GM18519 (cell line): ENCODE measurements at regions not wholly inside any gene's neighbourhood (a gene's known extent, or its start where the extent isn't known, plus 50 kb on each side); places are given as distances from the start of the nearest gene placed in this dataset.

Source experiments
- ATAC-seq: cut with Tn5 transposase; IDR thresholded peaks from one replicate; pipeline ENCODE4 v1.9.1; 2021; ENCODE audit warnings: mild to moderate bottlenecking, moderate library complexity; ENCODE audit not compliant: unreplicated experiment, low FRiP score

- ATAC-seq: no peak
These were observed 49.9 kb upstream of the ATP2B2 start for GRCh38 chr3:10555263-10555662.

GRCh38 chr3:10556312-10556711 is 50.9 kb upstream of the ATP2B2 start:
- ATAC-seq: no peak

- no peak for ATAC-seq
These were observed 51.9 kb upstream of the ATP2B2 start for GRCh38 chr3:10557250-10557649.

- no peak for ATAC-seq
These were observed 52.5 kb upstream of the ATP2B2 start for GRCh38 chr3:10557781-10558373.

- no peak for ATAC-seq
These were observed 53.4 kb upstream of the ATP2B2 start for GRCh38 chr3:10558736-10559135.

GRCh38 chr3:10560060-10560861 is 54.9 kb upstream of the ATP2B2 start:
- no peak for ATAC-seq

GRCh38 chr3:10561162-10561945 is 56.0 kb upstream of the ATP2B2 start:
- ATAC-seq: no peak

GRCh38 chr3:10561946-10562560 is 56.7 kb upstream of the ATP2B2 start:
- ATAC-seq: no peak

GRCh38 chr3:10563396-10563795 is 58.0 kb upstream of the ATP2B2 start:
- no peak for ATAC-seq

GRCh38 chr3:10565814-10566213 is 60.4 kb upstream of the ATP2B2 start:
- no peak for ATAC-seq

- ATAC-seq: no peak
These were observed 61.1 kb upstream of the ATP2B2 start for GRCh38 chr3:10566451-10566850.

- ATAC-seq: no peak
These were observed 63.2 kb upstream of the ATP2B2 start for GRCh38 chr3:10568549-10568948.

- ATAC-seq: no peak
These were observed 65.0 kb upstream of the ATP2B2 start for GRCh38 chr3:10570196-10570946.

GRCh38 chr3:10574101-10574620 is 68.8 kb upstream of the ATP2B2 start:
- ATAC-seq: no peak

- no peak for ATAC-seq
These were observed 70.3 kb upstream of the ATP2B2 start for GRCh38 chr3:10575601-10576160.

- no peak for ATAC-seq
These were observed 72.1 kb upstream of the ATP2B2 start for GRCh38 chr3:10577486-10577885.

GRCh38 chr3:10580426-10580825 is 75.0 kb upstream of the ATP2B2 start:
- no peak for ATAC-seq

GRCh38 chr3:10581251-10581650 is 75.9 kb upstream of the ATP2B2 start:
- ATAC-seq: no peak

GRCh38 chr3:10581716-10582115 is 76.3 kb upstream of the ATP2B2 start:
- ATAC-seq: no peak

GRCh38 chr3:10582733-10583132 is 77.3 kb upstream of the ATP2B2 start:
- ATAC-seq: no peak
